Stimulated activated CD4-positive, alpha-beta T cell treated with anti-CD3 and anti-CD28 coated beads, Interleukin-12 subunit alpha, Interleukin-12 subunit beta, amount 100 ng/mL, for 48 hours (primary cell): ENCODE measurements at regions not wholly inside any gene's neighbourhood (a gene's known extent, or its start where the extent isn't known, plus 50 kb on each side); places are given as distances from the start of the nearest gene placed in this dataset.

Experiments used
- DNase-seq, 3 donors: peaks; one replicate each; pipeline ENCODE4 v3.0.0-alpha.2; 2020; ENCODE audit warnings: low read depth in 2 of 3, low spot score in 1 of 3

- no peak for DNase-seq
Measured at GRCh38 chr9:86700629-86701028, 246.7 kb downstream of the GAS1 start.

DNA sequence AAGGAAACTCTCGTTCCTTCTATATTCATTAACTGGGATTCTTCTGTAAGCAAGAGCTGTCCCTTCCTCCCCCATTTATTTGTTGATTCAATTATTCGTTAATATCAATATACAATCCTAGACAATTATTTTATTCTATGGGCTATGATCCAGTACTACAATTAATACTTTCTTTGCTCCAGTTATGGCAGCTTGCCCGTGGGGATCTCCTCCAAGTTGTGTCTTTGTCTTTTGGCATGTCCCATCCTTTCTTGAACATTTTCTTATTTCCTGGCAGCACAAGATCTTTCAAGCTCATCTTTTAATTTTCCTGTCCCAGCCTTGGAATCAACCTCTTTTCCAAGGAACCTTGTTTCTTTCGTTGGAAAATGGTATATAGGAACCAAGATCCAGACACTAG, 249.3 kb downstream of the GAS1 start:
- no peak for DNase-seq

- DNase-seq = no peak
Measured at GRCh38 chr9:86697213-86697612, 250.1 kb downstream of the GAS1 start.

DNA sequence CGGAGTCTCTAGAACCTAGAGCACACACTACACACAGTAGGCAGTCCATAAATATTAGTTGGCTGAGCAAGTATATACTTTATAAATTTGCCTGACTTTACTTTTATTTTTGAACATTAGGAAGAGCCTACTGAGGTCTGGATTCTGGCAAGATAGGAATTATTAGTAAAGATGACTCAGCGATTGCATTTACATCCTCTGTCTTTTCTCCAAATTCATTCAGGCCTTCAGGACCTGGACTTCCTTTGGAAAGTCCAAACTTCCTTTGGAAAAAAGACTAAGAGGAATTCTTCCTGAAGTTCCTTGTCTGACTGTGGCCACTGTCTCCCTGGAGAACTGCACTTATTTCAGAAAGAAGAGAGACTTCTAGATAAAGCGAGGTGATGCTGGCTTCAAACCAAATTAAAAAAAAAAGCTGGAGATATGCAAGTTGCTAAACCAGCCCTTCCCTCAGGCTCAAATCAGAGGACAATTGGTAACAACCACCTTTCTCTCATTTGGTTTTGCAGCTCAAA, 251.3 kb downstream of the GAS1 start:
- no peak for DNase-seq

- DNase-seq = no peak
Measured at GRCh38 chr9:86690034-86690433, 257.3 kb downstream of the GAS1 start.

DNA sequence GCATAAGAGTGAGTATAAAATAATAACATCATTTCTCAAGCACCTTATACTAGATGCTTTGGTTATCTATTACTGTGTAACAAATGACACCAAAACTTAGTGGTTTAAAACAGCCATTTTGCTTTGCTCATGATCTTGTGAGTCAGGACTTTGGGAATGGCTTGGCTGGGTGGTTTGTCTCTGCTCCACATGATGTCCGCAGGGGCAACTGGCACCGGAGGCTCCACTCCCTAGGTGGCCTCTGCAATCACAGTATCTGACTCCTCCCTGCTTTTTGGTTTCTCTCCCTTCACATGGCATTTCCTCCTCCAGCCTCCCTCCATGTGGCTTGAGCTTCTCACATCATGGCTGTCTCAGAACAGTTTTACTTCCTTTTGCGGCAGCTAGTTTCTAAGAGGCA, 259.5 kb downstream of the GAS1 start:
- no peak for DNase-seq

GRCh38 chr9:86685556-86685955, 261.8 kb downstream of the GAS1 start:
- no peak for DNase-seq

- DNase-seq = no peak
Measured at GRCh38 chr9:86684148-86684547, 263.2 kb downstream of the GAS1 start.

DNA sequence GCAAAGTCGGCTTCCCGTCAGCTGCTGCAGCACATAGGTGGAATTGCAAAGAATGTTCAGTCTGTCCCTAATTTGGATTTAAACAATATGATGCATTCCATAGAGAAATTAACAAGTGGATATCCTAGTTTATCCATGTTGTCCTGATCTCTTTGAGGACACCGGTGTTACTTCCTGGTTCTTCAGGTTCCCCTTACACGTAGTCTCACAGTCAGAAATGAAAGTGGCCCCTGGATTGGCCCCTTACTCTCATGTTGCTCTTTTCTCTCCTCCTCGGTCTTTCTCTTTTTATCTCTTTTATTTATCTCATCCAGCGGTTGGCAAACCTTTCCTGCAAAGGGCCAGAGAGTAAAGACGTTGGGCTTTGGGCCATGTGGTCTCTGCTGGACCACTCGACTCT, 265.1 kb downstream of the GAS1 start:
- no peak for DNase-seq

DNA sequence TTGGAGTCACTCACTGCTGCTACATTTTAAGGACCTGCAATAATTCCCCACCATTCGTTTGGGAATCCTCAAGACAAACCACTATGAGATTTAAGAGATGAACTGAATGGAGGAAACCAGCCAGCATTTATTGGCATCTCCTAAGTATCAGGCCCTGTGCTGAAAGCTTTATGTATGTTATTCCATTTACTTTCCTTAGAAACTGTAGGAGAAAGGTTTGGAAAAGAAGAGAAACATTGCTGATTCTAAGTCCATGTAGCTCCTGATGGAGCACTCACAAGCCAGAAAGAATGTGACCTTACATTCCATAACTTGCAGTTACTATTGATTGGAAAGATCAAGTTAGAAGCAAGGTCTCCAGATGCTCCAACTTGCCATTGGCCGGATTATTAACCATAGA, 267.4 kb downstream of the GAS1 start:
- no peak for DNase-seq

DNA sequence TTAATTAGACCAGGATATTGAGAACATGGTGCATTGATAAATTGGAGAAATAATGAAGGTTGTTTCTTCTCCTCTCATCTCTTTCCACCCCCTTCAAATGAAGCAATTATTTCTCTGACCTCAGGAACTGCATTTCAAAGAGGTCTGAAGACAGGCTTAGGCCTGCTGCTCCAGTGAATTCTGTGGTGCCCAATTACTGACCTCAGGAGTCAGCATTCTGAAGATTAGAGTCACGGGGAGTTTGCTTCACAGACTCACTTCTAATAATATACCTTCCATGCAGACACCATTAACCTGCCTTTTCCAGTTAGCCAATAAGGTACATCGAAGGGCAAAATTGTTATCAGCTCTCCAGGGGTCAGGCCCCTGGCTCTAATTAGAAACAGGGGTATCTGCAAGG, 270.9 kb downstream of the GAS1 start:
- DNase-seq = no peak

DNA sequence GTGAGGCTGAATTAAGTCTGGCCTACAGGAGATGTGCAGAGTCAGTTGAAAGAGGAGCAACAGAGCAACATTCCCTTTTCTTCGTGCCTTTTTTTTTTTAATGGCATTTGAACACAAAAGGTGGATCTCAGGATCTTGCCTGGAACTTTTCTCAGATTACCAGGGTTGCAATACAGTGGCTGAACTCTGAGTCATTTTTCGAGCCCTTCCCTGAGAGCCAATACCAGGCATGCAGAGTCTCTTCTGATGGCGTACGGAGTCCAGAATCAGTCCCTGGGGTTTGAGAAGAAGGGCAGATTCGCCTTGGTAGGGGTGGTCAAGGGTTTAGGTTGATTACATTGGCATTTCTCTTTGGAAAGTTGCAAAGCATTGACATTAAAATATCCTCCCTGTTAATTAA, 271.5 kb downstream of the GAS1 start:
- DNase-seq = no peak

GRCh38 chr9:86674487-86674886, 272.8 kb downstream of the GAS1 start:
- no peak for DNase-seq

DNA sequence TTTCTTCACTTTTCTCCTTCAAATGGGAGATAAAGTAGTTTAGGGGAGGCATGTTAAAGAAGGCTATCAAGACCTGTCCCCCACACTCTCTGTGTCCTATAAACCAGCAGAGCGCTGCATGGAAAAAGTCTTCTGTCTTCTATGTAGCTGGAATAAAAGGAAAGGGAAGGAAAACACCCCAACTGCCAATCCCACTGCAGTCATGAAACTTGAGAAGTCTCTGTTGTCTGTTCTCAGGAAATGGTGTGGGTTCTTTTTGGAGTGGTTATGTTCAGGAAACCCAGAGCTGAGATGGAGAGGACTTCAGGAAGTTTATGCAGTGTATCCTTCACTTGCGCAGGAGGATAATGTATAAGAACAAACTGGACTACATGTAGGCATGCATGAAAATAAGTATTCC, 274.3 kb downstream of the GAS1 start:
- no peak for DNase-seq

DNA sequence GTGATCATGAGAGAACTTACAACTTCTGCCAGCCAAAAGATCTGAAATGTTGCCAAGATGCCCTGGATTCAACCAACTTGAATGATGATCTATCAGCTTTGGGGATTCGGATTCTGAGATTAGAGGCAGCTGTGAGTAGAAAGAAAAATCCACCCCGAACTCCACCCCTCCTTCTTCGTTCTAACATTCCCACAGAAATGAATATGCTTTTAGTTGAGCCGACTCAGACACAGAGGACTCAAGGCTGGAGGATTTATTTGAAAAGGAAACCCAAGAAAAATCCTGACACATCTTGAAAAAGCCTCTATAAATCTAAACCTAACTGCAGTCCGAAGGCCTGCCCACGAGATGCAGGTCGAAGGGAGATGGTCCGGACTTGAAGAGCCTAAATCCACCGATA, 275.0 kb downstream of the GAS1 start:
- no peak for DNase-seq

DNA sequence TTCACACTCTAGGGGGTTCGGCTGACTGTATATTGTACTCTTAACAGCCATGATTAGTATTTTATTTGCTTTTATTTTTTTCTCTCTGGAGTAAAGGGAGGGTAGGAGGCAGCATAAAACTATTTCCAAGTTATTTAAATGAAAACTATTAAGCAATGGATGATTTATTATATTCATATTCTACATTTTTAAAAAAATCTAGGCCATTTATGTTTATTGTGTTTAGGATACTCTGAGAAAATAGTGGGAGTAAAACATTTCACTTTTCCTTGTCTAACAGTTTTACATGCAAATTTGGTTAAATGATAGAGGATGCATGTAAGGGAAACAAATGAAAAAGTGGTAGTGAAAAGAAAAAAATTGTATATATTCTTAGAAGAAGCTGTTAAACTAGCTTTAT, 276.3 kb downstream of the GAS1 start:
- no peak for DNase-seq

DNA sequence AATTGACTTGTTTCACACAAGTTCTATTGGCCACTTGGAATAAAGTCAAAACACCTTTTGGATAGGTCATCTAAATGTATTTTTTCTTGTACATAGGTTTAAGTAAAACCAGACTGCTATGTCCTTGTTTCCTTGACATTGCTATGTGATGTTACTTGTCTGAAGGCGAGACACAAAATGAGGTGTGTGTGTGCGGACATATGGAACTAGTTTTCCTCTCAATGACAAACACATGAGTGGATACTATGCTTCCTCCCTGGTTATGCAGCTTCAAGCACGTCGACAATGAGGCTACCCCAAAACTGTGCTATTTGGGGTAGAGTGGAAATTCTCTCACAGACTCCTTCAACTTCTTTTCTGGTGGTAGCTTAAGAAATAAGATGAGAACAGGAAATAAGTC, 276.8 kb downstream of the GAS1 start:
- DNase-seq = no peak

- DNase-seq = no peak
Measured at GRCh38 chr9:86670076-86670475, 277.2 kb downstream of the GAS1 start.

GRCh38 chr9:86669422-86669821, 277.9 kb downstream of the GAS1 start:
- DNase-seq = no peak

DNA sequence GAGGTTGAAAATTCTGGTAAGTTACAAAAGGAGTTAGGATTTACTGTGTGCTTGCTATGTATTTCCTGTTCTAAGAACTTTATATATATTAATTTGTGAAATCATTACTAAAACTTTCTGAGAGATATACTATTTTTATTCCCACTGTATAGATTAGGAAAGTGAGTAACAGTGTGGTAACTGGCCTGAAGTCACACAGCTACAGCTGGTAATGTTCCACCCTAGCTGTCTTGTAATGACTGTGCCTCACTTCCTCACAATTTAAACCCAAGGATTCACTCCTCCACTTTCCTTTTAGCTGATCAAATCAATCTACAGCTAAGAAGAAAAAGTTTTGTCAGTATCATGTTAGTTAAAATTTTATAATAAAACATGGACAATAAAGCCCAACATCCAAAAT, 278.8 kb downstream of the GAS1 start:
- DNase-seq = no peak

GRCh38 chr9:86667307-86667706, 280.0 kb downstream of the GAS1 start:
- no peak for DNase-seq

GRCh38 chr9:86665416-86665815, 281.9 kb downstream of the GAS1 start:
- DNase-seq = no peak

DNA sequence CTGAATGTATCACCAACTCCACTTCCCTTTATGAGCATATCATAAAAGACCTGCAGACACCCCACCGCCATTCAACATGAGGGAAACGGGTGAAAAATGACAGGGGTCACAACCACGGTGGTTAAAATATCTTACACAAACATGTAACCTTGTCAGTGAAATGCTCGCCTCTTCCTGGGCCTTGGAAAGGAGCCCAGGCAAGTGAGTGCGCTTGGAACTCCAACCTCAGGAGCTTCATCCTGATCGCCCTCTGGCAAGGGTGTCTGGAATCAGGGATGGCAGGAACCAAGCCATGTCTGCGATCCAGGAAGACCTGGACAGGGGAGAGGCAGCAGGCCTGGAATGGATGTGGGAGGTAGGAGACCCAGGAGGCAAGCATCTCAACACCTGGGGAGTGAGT, 282.7 kb downstream of the GAS1 start:
- no peak for DNase-seq

DNA sequence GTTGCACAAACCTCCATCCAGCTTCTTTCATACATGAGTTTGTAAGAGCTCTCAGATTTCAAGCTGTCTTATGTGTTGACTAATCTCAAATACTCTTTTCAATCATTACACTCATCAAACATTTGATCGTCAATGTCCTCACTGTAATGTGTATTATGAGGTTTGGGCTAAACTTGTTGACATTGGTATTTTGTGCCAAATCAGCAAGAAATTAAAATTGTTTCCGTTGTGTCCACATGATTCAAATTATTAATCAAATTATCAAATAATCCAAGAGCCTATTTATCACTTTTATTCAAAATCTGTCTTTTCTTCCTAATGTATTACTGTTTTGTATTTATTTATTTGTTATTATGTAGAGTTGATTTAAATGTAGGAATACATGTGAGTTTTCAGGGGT, 283.4 kb downstream of the GAS1 start:
- no peak for DNase-seq
